CD14-positive monocyte (primary cell): ENCODE measurements at regions not wholly inside any gene's neighbourhood (a gene's known extent, or its start where the extent isn't known, plus 50 kb on each side); places are given as distances from the start of the nearest gene placed in this dataset.

Experiments
- DNase-seq, 3 donors: peaks; one replicate each; pipeline ENCODE4 v3.0.0-alpha.2; 2011 to 2022
- H2AFZ ChIP-seq: 2 replicates; pipeline ENCODE4 v1.6.0; 2012; ENCODE audit warnings: mild to moderate bottlenecking, low read depth, low read length, inconsistent platforms; ENCODE audit not compliant: insufficient read depth, poor library complexity, severe bottlenecking
- H3K27ac ChIP-seq, 2 donors: 1 replicate in 1 of 2; 2 replicates in 1 of 2; pipeline ENCODE4 v1.5.1; 2012 to 2013; ENCODE audit warnings: low read length in 2 of 2, control low read depth in 1 of 2, inconsistent platforms in 1 of 2, low read depth in 1 of 2, mild to moderate bottlenecking in 1 of 2
- H3K27me3 ChIP-seq, 2 donors: one replicate each; pipeline versions ENCODE4 v1.6.0 to v1.6.1; 2011 to 2013; ENCODE audit warnings: low read length in 2 of 2; ENCODE audit not compliant: control insufficient read depth in 2 of 2, insufficient read depth in 2 of 2
- H3K36me3 ChIP-seq, 2 donors: replicated peaks in 1 of 2; 1 replicate in 1 of 2; 2 replicates in 1 of 2; pipeline versions ENCODE4 v1.5.1 to v1.6.1; 2012 to 2013; ENCODE audit warnings: low read length in 2 of 2, control low read depth in 1 of 2, inconsistent platforms in 1 of 2, mild to moderate bottlenecking in 1 of 2; ENCODE audit not compliant: insufficient read depth in 2 of 2, control insufficient read depth in 1 of 2
- H3K4me1 ChIP-seq, 2 donors: 1 replicate in 1 of 2; 2 replicates in 1 of 2; pipeline versions ENCODE4 v1.5.1 to v1.6.1; 2012 to 2013; ENCODE audit warnings: low read length in 2 of 2, control low read depth in 1 of 2, inconsistent platforms in 1 of 2, mild to moderate bottlenecking in 1 of 2, moderate library complexity in 1 of 2; ENCODE audit not compliant: insufficient read depth in 2 of 2, control insufficient read depth in 1 of 2
- H3K4me2 ChIP-seq: replicated peaks from 2 replicates; pipeline ENCODE3; 2012; ENCODE audit warnings: low read length, moderate library complexity, mild to moderate bottlenecking; ENCODE audit not compliant: poor library complexity, severe bottlenecking; ENCODE audit errors: extremely low read depth
- H3K4me3 ChIP-seq, 3 experiments: fragments of 200-600 bp in 1 of 3; sonication (generic) in 1 of 3; replicated peaks in 1 of 3; 1 replicate in 2 of 3; 2 replicates in 1 of 3; pipeline ENCODE4 v1.5.1; 2011 to 2013; ENCODE audit warnings: low read length in 3 of 3, mild to moderate bottlenecking in 3 of 3, control low read depth in 2 of 3, low read depth in 2 of 3, inconsistent platforms in 1 of 3, moderate library complexity in 1 of 3
- H3K79me2 ChIP-seq: 2 replicates; pipeline ENCODE4 v1.6.0; 2012; ENCODE audit warnings: mild to moderate bottlenecking, control low read depth, inconsistent platforms, low read length, moderate library complexity; ENCODE audit not compliant: insufficient read depth
- H3K9ac ChIP-seq: 2 replicates; pipeline ENCODE4 v1.6.0; 2017; ENCODE audit warnings: low read length, mild to moderate bottlenecking; ENCODE audit not compliant: insufficient read depth, poor library complexity, severe bottlenecking
- H3K9me3 ChIP-seq, 2 donors: replicated peaks in 1 of 2; 1 replicate in 1 of 2; 2 replicates in 1 of 2; pipeline versions ENCODE4 v1.5.1 to v1.6.1; 2012 to 2013; ENCODE audit warnings: low read length in 2 of 2, control low read depth in 1 of 2; ENCODE audit not compliant: control insufficient read depth in 1 of 2, insufficient read depth in 1 of 2
- H4K20me1 ChIP-seq: 2 replicates; pipeline ENCODE4 v1.6.0; 2012; ENCODE audit warnings: mild to moderate bottlenecking, low read length, control low read depth, moderate library complexity; ENCODE audit not compliant: insufficient read depth
- H3K27ac Mint-ChIP-seq, 7 donors: one replicate each; pipeline ENCODE4 v1.8.0; 2020; ENCODE audit warnings: mild to moderate bottlenecking in 7 of 7, mixed read lengths in 7 of 7, moderate library complexity in 6 of 7, inconsistent platforms in 2 of 7
- H3K27me3 Mint-ChIP-seq, 3 donors: one replicate each; pipeline ENCODE4 v1.8.0; 2021 to 2022; ENCODE audit warnings: low read depth in 3 of 3, mild to moderate bottlenecking in 3 of 3, mixed read lengths in 3 of 3, moderate library complexity in 3 of 3, inconsistent platforms in 1 of 3
- H3K36me3 Mint-ChIP-seq, 2 donors: one replicate each; pipeline ENCODE4 v1.8.0; 2020; ENCODE audit warnings: mixed read lengths in 2 of 2, inconsistent platforms in 1 of 2, mild to moderate bottlenecking in 1 of 2
- H3K4me1 Mint-ChIP-seq: one replicate; pipeline ENCODE4 v1.8.0; 2020; ENCODE audit warnings: mild to moderate bottlenecking, mixed read lengths
- H3K4me3 Mint-ChIP-seq, 2 donors: one replicate each; pipeline ENCODE4 v1.8.0; 2020; ENCODE audit warnings: mild to moderate bottlenecking in 2 of 2, mixed read lengths in 2 of 2, moderate library complexity in 1 of 2
- H3K9me3 Mint-ChIP-seq, 7 donors: one replicate each; pipeline ENCODE4 v1.8.0; 2020 to 2022; ENCODE audit warnings: mixed read lengths in 7 of 7, mild to moderate bottlenecking in 6 of 7, moderate library complexity in 6 of 7, inconsistent platforms in 2 of 7
- CTCF ChIP-seq: fragments of 200-600 bp; IDR thresholded peaks from one replicate; pipeline ENCODE4 v1.8.0; 2022; ENCODE audit warnings: antibody characterized with exemption, mild to moderate bottlenecking
- WGBS: methylation state at CpG from one replicate; pipeline ENCODE4 v1.1.5; 2013; ENCODE audit warnings: missing lambda C conversion rate; ENCODE audit not compliant: insufficient coverage; 5-methylcytosine and 5-hydroxymethylcytosine counted together
- intact Hi-C, 2 donors: fragments of 100-400 bp; cut with micrococcal nuclease; formaldehyde crosslinking; loops; one replicate each; pipeline versions ENCODE4 v1.15.0 to v1.15.1; 2023

- Histone ChIP-seq H3K4me2 (no peak overlapping the region), H3K27me3 (no peaks in the 10 kb centered on the region), H3K9ac (no peak overlapping the region), H3K9me3 (no peaks in the 10 kb centered on the region), H4K20me1 (no peaks in the 10 kb centered on the region), H3K36me3 (no peaks in the 10 kb centered on the region), H2AFZ (no peak overlapping the region), H3K79me2 (no peaks in the 10 kb centered on the region), H3K4me1 (no peaks in the 10 kb centered on the region), H3K27ac (no peak overlapping the region), H3K4me3 (no peak overlapping the region)
- Mint-ChIP-seq H3K4me1 (no peaks in the 10 kb centered on the region), H3K4me3 (no peak overlapping the region), H3K27me3 (peaks cover 0 to 2% (median 0%) of the 10 kb centered on the region in 3 donors), H3K27ac (no peak overlapping the region), H3K9me3 (peaks cover 0 to 2% (median 0%) of the 10 kb centered on the region in 7 donors), H3K36me3 (no peaks in the 10 kb centered on the region)
- no peak for TF ChIP-seq CTCF
- no peak for DNase-seq
- 100% methylated on average over 1 of the region's 6 CpGs for WGBS
- intact Hi-C loops, result no loop called here
Measured at GRCh38 chr10:52450762-52451291, 136.7 kb downstream of the DKK1 start.

GRCh38 chr10:52451817-52452216, 137.7 kb downstream of the DKK1 start:
- no peaks in the 10 kb centered on the region for H3K9me3 ChIP-seq
- Mint-ChIP-seq H3K36me3 (no peaks in the 10 kb centered on the region), H3K27ac (no peak overlapping the region), H3K4me1 (no peaks in the 10 kb centered on the region), H3K27me3 (peaks cover 0 to 2% (median 0%) of the 10 kb centered on the region in 3 donors), H3K4me3 (no peak overlapping the region), H3K9me3 (peaks cover 0 to 2% (median 0%) of the 10 kb centered on the region in 7 donors)
- H3K36me3 ChIP-seq, result no peaks in the 10 kb centered on the region
- no peak for DNase-seq
- H3K27me3 ChIP-seq, result no peaks in the 10 kb centered on the region
- no peak for TF ChIP-seq CTCF
- H3K4me1 ChIP-seq, result no peaks in the 10 kb centered on the region
- H2AFZ ChIP-seq, result no peak overlapping the region
- no peaks in the 10 kb centered on the region for H4K20me1 ChIP-seq
- intact Hi-C loops, result no loop called here
- no peak overlapping the region for H3K9ac ChIP-seq
- no peak overlapping the region for H3K4me2 ChIP-seq
- H3K79me2 ChIP-seq, result no peaks in the 10 kb centered on the region
- H3K27ac ChIP-seq, result no peak overlapping the region
- H3K4me3 ChIP-seq, result no peak overlapping the region
